RPMI7951 (cell line): ENCODE measurements at regions not wholly inside any gene's neighbourhood (a gene's known extent, or its start where the extent isn't known, plus 50 kb on each side); places are given as distances from the start of the nearest gene placed in this dataset.

Experiments
- DNase-seq: peaks from one replicate; pipeline ENCODE4 v3.0.0-alpha.2; 2012; ENCODE audit warnings: low read depth

GRCh38 chr2:54360055-54360792 lies 95.9 kb upstream of the SPTBN1 start:
- peak; percentile 36 for DNase-seq

GRCh38 chr2:54364409-54364808 lies 91.7 kb upstream of the SPTBN1 start:
- DNase-seq = no peak

- no peak for DNase-seq
Measured at GRCh38 chr2:54365661-54366060, 90.5 kb upstream of the SPTBN1 start.

GRCh38 chr2:54366487-54367280 lies 89.4 kb upstream of the SPTBN1 start:
- DNase-seq = no peak

GRCh38 chr2:54370405-54371104 lies 85.6 kb upstream of the SPTBN1 start:
- DNase-seq = no peak

GRCh38 chr2:54371460-54372065 lies 84.6 kb upstream of the SPTBN1 start:
- DNase-seq = no peak

GRCh38 chr2:54372361-54372760 lies 83.8 kb upstream of the SPTBN1 start:
- no peak for DNase-seq

GRCh38 chr2:54373855-54374254 lies 82.3 kb upstream of the SPTBN1 start:
- no peak for DNase-seq

GRCh38 chr2:54374591-54375364 lies 81.3 kb upstream of the SPTBN1 start:
- no peak for DNase-seq

- DNase-seq = no peak
Measured at GRCh38 chr2:54377451-54377850, 78.7 kb upstream of the SPTBN1 start.

- no peak for DNase-seq
Measured at GRCh38 chr2:54377901-54378493, 78.1 kb upstream of the SPTBN1 start.

- DNase-seq = no peak
Measured at GRCh38 chr2:54380670-54381069, 75.5 kb upstream of the SPTBN1 start.

- no peak for DNase-seq
Measured at GRCh38 chr2:54381293-54381692, 74.8 kb upstream of the SPTBN1 start.

- no peak for DNase-seq
Measured at GRCh38 chr2:54382601-54383000, 73.5 kb upstream of the SPTBN1 start.

- DNase-seq = peak; percentile 49
Measured at GRCh38 chr2:54384301-54385203, 71.6 kb upstream of the SPTBN1 start.

GRCh38 chr2:54385271-54385670 lies 70.9 kb upstream of the SPTBN1 start:
- DNase-seq = no peak

- DNase-seq = no peak
Measured at GRCh38 chr2:54386585-54386984, 69.5 kb upstream of the SPTBN1 start.

- peak; percentile 87 for DNase-seq
Measured at GRCh38 chr2:54387059-54387991, 68.8 kb upstream of the SPTBN1 start.

- no peak for DNase-seq
Measured at GRCh38 chr2:54388076-54388475, 68.1 kb upstream of the SPTBN1 start.
